K562 (cell line): ENCODE measurements at regions not wholly inside any gene's neighbourhood (a gene's known extent, or its start where the extent isn't known, plus 50 kb on each side); places are given as distances from the start of the nearest gene placed in this dataset.

Experiments used
- CHD2 ChIP-seq: IDR thresholded peaks from 2 replicates; pipeline ENCODE4 v1.6.1; 2011; ENCODE audit warnings: low read depth, low read length
- EGR1 ChIP-seq: fragments of 450-650 bp; conservative IDR thresholded peaks from 2 replicates; pipeline ENCODE4 v1.6.1; 2017; ENCODE audit warnings: mild to moderate bottlenecking
- GATA2 ChIP-seq: sonication (generic); formaldehyde crosslinking; IDR thresholded peaks from 2 replicates; pipeline ENCODE4 v1.4.0; 2020; ENCODE audit warnings: mild to moderate bottlenecking, missing genetic modification reagents
- KAT7 ChIP-seq: sonication (generic); formaldehyde crosslinking; IDR thresholded peaks from 2 replicates; pipeline ENCODE4 v1.8.0; 2022; ENCODE audit warnings: missing genetic modification reagents, mild to moderate bottlenecking, borderline replicate concordance
- MCM7 ChIP-seq, 2 experiments: fragments of 450-650 bp; IDR thresholded peaks; 2 replicates each; pipeline ENCODE4 v1.6.1; 2016 to 2018
- MXI1 ChIP-seq: IDR thresholded peaks from 2 replicates; pipeline ENCODE4 v1.6.1; 2011; ENCODE audit warnings: low read depth, mild to moderate bottlenecking, improper control_type of control experiment, low read length
- PHB2 ChIP-seq: fragments of 450-650 bp; IDR thresholded peaks from 2 replicates; pipeline ENCODE4 v1.6.1; 2017; ENCODE audit warnings: low read depth
- POLR2AphosphoS2 ChIP-seq: IDR thresholded peaks from 2 replicates; pipeline ENCODE4 v1.6.1; 2012; ENCODE audit warnings: low read length, improper control_type of control experiment
- SP2 ChIP-seq: IDR thresholded peaks from 2 replicates; pipeline ENCODE4 v1.6.1; 2011; ENCODE audit warnings: mild to moderate bottlenecking, low read depth, low read length, moderate library complexity; ENCODE audit not compliant: poor library complexity, severe bottlenecking; ENCODE audit errors: extremely low read depth
- TCFL5 ChIP-seq: fragments of 250-450 bp; sonication (Bioruptor Pico); conservative IDR thresholded peaks from 2 replicates; pipeline ENCODE4 v1.6.1; 2021; ENCODE audit warnings: mild to moderate bottlenecking, moderate library complexity, matching md5 sums
- ZNF444 ChIP-seq: fragments of 250-450 bp; sonication (Bioruptor Pico); IDR thresholded peaks from 2 replicates; pipeline ENCODE4 v1.4.0; 2020; ENCODE audit warnings: mild to moderate bottlenecking, moderate library complexity
- TF ChIP-seq, protein P1 (sequence below): fragments of 450-650 bp; IDR thresholded peaks from 2 replicates; pipeline ENCODE4 v1.6.1; 2017; ENCODE audit warnings: antibody characterized with exemption, mild to moderate bottlenecking
- TF ChIP-seq, protein P2 (sequence below): IDR thresholded peaks from 2 replicates; pipeline ENCODE4 v1.6.1; 2016; ENCODE audit warnings: missing genetic modification characterization, missing compliant biosample characterization

DNA sequence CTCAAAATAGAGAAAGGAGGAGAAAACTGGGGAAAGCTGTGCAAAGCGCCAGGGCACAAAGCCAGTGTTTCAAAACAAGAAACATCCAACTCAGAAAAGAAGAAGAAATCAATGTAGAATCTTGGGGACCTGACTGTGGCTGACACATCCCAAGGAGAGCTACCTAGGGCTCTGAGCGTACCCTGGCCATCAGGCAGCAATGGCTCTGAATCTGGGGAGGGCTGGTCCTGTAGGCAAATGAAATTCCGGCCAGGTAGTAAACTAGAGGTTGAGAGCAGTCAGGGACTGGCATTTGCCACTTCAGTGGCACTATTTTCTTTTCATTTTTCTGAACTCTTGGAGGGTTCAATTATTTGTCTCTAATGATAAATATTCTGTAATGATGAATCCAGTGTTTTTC is 525.8 kb downstream of the STK39 start:
- TF ChIP-seq KAT7: no peak
- no peak for TF ChIP-seq EGR1
- no peak for TF ChIP-seq POLR2AphosphoS2
- TF ChIP-seq TCFL5 (CRISPR knock-in tag): no peak
- TF ChIP-seq, protein P1, sequence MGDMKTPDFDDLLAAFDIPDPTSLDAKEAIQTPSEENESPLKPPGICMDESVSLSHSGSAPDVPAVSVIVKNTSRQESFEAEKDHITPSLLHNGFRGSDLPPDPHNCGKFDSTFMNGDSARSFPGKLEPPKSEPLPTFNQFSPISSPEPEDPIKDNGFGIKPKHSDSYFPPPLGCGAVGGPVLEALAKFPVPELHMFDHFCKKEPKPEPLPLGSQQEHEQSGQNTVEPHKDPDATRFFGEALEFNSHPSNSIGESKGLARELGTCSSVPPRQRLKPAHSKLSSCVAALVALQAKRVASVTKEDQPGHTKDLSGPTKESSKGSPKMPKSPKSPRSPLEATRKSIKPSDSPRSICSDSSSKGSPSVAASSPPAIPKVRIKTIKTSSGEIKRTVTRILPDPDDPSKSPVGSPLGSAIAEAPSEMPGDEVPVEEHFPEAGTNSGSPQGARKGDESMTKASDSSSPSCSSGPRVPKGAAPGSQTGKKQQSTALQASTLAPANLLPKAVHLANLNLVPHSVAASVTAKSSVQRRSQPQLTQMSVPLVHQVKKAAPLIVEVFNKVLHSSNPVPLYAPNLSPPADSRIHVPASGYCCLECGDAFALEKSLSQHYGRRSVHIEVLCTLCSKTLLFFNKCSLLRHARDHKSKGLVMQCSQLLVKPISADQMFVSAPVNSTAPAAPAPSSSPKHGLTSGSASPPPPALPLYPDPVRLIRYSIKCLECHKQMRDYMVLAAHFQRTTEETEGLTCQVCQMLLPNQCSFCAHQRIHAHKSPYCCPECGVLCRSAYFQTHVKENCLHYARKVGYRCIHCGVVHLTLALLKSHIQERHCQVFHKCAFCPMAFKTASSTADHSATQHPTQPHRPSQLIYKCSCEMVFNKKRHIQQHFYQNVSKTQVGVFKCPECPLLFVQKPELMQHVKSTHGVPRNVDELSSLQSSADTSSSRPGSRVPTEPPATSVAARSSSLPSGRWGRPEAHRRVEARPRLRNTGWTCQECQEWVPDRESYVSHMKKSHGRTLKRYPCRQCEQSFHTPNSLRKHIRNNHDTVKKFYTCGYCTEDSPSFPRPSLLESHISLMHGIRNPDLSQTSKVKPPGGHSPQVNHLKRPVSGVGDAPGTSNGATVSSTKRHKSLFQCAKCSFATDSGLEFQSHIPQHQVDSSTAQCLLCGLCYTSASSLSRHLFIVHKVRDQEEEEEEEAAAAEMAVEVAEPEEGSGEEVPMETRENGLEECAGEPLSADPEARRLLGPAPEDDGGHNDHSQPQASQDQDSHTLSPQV: no peak
- TF ChIP-seq ZNF444: no peak
- no peak for TF ChIP-seq SP2
- no peak for TF ChIP-seq MCM7 (IDR thresholded peaks at IDR 0.05)
- no peak for TF ChIP-seq PHB2
- TF ChIP-seq GATA2: no peak
- TF ChIP-seq, protein P2, sequence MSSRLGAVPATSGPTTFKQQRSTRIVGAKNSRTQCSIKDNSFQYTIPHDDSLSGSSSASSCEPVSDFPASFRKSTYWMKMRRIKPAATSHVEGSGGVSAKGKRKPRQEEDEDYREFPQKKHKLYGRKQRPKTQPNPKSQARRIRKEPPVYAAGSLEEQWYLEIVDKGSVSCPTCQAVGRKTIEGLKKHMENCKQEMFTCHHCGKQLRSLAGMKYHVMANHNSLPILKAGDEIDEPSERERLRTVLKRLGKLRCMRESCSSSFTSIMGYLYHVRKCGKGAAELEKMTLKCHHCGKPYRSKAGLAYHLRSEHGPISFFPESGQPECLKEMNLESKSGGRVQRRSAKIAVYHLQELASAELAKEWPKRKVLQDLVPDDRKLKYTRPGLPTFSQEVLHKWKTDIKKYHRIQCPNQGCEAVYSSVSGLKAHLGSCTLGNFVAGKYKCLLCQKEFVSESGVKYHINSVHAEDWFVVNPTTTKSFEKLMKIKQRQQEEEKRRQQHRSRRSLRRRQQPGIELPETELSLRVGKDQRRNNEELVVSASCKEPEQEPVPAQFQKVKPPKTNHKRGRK (tag): no peak
- no peak for TF ChIP-seq MXI1
- no peak for TF ChIP-seq CHD2
